Caki2 (cell line): ENCODE measurements at regions not wholly inside any gene's neighbourhood (a gene's known extent, or its start where the extent isn't known, plus 50 kb on each side); places are given as distances from the start of the nearest gene placed in this dataset.
A peak's percentile ranks its signal among the peaks of the same experiment; 100 is the strongest.

Experiments
- DNase-seq: peaks from one replicate; pipeline ENCODE4 v3.0.0-alpha.2; 2015; ENCODE audit warnings: low read depth
- in situ Hi-C: cut with HindIII; loops from 2 replicates; pipeline ENCODE4 v1.10.0; 2016; ENCODE audit warnings: low sequenced_read_pairs, low pct_unique_long_range_greater_than_20kb, mixed read lengths

GRCh38 chr1:57848406-57848805 is 424.5 kb upstream of the DAB1 start:
- in situ Hi-C loops, result no loop called here
- DNase-seq, result peak; percentile 5

- DNase-seq, result no peak
- in situ Hi-C loops, result no loop called here
These were observed 421.2 kb upstream of the DAB1 start for GRCh38 chr1:57845041-57845440.

DNA sequence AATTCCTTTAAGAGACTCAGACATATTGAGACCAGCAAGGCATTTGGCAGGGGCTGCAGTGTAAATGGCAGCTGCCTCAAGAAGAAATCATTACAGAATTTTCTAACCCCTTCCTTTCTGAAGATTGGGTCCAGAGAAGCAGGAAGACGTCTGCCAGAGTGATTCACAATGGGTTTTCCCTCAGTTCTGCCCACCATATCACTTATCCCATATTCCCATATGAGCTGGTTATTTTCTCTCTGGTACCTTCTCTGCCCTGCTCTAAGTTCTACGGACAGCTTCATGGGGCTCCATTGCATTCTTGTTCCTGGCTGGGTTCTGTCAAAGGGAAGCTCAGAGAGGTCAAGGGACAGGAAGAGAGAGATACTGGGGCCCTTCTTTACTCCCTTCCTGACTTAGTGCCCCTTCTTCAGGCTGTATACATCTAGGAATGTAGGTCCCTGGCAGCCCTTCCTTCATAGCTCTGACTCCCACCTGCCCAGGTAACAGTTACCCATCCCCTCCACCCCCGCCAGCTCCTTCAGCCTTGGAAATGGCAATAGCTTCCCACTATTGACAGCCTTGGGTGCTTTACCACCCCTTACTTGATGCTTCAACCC is 420.6 kb upstream of the DAB1 start:
- in situ Hi-C loops, result no loop called here
- DNase-seq, result no peak

GRCh38 chr1:57843760-57844159 is 419.9 kb upstream of the DAB1 start:
- in situ Hi-C loops, result no loop called here

GRCh38 chr1:57839526-57839925 is 415.7 kb upstream of the DAB1 start:
- DNase-seq, result no peak
- in situ Hi-C loops, result no loop called here

More at GRCh38 chr1:57843760-57844159, 419.9 kb upstream of the DAB1 start:
- DNase-seq, result no peak

DNA sequence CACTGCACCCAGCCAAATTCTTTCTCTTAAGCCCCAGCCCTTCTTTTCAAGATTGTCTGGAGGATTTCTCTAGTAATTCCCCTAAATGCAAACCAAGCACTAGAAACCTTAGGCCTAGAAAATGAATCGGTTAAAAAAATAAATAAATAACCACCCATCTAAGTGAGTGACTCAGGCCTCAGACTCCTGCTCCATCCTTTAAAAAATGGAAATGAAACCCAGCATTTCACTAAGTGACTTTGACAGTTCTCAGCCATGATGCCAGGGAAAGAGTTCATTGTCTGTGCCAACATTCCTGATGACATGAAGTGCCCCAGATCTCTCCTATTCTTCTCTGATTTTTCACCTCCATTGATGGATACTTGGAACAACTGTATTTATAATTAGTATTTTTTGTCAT is 415.2 kb upstream of the DAB1 start:
- DNase-seq, result peak; percentile 4
- in situ Hi-C loops, result no loop called here

DNA sequence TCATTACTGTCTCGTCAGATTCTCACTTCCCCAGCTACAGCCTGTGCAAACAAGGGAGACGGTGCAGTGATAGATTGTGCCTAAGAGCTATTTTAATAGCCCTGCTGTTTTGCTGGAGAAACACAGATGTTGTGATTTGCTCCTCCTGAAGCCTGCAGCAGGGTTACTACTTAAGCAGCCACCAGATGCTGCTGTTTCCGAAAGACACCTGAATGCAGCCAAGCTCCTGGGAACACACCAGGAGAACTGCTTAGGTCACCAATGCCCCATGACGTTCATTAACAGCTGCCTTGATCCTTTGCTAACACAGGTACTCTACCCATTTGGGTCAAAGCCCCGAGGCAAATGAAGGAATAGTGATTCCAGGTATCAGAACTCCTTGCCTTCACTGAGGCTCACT is 411.8 kb upstream of the DAB1 start:
- in situ Hi-C loops, result no loop called here

GRCh38 chr1:57833296-57833695 is 409.4 kb upstream of the DAB1 start:
- DNase-seq, result no peak
- in situ Hi-C loops, result no loop called here

More for the DNA sequence above, 411.8 kb upstream of the DAB1 start:
- DNase-seq, result no peak

DNA sequence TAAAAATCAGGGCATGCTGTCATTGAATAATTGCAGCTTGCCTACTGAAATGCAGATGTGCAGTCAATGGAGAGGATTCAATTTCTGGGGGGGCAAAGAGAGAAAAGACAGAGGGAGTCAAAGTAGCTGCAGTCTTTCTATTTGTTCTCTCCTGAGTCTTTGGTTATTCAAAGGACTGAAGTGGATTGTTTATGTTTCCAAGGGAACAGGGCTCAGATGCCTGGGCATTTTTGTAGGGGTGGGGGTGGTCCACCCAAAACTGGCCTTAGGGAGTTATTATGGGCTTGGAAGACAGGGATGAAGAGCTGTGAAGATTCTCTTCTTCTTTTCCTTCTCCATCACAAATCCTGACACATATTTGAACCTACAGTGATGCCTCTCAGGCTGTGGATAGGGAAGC is 408.8 kb upstream of the DAB1 start:
- in situ Hi-C loops, result no loop called here
- no peak for DNase-seq

GRCh38 chr1:57831624-57832023 is 407.8 kb upstream of the DAB1 start:
- peak; percentile 62 for DNase-seq
- in situ Hi-C loops, result no loop called here

GRCh38 chr1:57826535-57826934 is 402.7 kb upstream of the DAB1 start:
- DNase-seq, result no peak
- in situ Hi-C loops, result no loop called here

DNA sequence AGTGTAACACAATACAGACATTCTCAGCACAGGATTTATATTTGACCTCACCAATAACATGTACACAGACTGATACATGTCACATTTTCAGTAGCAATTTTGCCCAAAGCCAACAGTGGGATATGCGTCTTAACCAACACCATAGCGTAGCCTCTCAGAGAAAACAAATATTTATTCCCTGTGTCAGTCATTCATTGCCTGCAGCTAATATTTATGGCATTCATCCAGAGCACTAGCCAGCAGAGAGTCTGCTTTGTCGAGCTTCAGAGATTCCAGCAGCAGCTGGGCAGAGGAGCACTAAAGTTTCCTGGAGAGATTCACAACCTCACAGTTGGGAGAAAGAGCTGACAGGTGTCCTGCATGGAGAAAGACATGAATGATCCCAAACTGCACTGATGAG is 400.7 kb upstream of the DAB1 start:
- in situ Hi-C loops, result no loop called here
- DNase-seq, result no peak

GRCh38 chr1:57820356-57821095 is 396.7 kb upstream of the DAB1 start:
- no peak for DNase-seq
- in situ Hi-C loops, result no loop called here

- in situ Hi-C loops, result no loop called here
- no peak for DNase-seq
These were observed 396.0 kb upstream of the DAB1 start for GRCh38 chr1:57819893-57820292.

- DNase-seq, result no peak
- in situ Hi-C loops, result no loop called here
These were observed 379.7 kb upstream of the DAB1 start for GRCh38 chr1:57803586-57803985.

DNA sequence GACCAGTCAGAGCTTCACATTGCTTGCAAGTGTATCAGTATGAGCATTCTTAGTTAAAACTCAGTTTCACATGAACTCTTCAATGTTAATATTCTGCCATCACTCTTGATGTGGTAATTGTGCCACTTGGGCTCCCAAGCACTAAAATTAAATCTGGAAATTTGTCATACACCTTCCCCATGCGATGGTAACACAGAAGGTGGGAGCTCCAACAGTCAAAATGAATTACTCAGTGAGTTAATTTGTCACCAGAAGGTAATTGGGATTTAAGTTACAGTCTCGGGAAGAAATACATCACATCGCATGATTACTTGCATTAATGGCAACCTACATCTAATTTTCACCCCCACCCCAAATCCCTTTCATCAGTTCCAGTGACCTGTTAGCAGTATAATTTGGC is 376.5 kb upstream of the DAB1 start:
- in situ Hi-C loops, result no loop called here
- DNase-seq, result no peak

DNA sequence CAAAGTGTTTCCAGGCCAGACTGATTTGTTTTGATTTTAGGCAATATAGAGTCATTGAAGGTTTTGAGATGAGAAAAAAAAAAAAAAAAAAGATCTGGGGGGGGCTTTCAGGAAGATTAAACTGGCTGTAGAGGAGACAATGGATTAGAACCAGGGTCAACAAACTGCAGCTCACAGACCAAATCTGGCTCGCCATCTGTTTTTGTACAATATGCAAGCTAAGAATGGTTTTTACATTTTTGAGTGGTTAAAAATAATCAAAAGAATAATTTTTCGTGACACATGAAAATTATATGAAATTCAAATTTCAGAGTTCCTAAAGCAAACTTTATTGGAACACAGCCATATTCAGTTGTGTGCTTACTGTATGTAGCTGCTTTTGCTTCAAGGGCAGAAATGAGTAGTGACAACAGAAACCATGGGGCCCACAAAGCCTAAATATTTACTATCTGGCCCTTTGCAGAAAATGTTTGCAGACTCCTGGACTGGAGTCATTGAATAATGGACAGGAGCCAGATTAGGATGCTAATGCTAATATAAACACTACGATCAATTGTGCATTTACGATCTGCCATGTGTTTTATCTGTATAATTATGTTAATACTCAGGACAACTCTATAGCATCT is 375.7 kb upstream of the DAB1 start:
- no peak for DNase-seq
- in situ Hi-C loops, result no loop called here

DNA sequence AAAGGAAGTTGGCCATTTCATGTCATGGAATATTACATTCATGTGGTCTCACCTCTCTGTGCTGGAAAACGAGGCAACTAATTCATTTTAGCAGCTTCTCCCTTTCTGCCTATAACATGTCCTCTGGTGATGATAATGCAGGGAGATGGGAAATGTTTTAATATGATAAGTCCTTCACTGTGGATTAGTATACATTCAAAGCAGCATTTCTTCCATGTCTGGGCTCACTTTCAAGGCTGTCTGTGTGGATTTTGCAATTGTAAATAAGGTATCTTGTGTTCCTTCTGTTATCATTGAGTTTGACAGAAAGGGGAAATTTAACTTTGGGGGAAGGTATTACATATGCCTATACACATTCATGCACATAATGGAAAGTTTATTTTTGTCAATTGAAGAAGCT is 374.7 kb upstream of the DAB1 start:
- in situ Hi-C loops, result no loop called here
- no peak for DNase-seq

DNA sequence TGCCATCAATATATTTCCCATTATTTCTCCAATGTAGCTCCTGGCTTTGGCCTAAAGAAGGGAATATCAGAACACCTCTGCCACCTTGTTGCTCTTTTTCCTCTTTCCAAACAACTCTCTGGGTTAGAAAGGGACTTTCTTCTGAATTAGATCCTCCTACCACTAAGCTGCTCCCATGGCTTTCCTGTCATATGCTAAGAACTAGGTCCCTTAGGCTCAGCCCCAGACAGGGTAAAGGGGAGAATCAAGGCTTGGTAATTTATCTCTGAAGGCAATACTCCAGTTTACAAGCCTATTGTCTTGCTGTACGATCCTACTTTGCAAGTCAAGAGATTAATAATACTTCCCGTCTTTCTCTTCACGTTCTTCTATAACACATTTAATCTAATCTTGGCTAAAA is 373.2 kb upstream of the DAB1 start:
- DNase-seq, result no peak
- in situ Hi-C loops, result no loop called here

DNA sequence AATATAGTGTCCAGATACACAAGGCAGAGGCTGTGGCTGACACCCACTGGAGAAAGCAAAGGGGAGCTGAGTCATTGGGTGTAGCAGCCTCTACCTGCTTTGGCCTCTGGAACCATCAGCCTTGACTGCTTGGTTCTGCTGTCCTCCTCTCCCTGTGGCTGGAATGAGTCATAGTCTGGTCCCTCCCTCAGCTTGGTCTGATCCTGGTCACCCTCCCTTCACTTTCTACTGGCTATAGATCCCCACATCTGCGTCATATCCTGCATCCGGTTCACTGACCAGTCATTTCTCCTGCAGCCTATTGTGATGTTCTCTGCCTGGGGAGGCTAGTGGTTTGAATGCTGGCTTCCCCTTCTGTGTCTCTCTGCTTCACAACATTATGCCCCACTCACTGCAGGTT is 372.8 kb upstream of the DAB1 start:
- DNase-seq, result peak; percentile 72
- in situ Hi-C loops, result no loop called here
